H9 (cell line): ENCODE measurements at regions not wholly inside any gene's neighbourhood (a gene's known extent, or its start where the extent isn't known, plus 50 kb on each side); places are given as distances from the start of the nearest gene placed in this dataset.

ENCODE experiments used
- DNase-seq: peaks from one replicate; pipeline ENCODE4 v3.0.0-alpha.2; 2017
- H2AFZ ChIP-seq: one replicate; pipeline ENCODE4 v1.6.1; 2013; ENCODE audit warnings: mild to moderate bottlenecking, low read length, control low read depth, moderate library complexity
- H2AK5ac ChIP-seq: 2 replicates; pipeline ENCODE4 v1.6.1; 2013; ENCODE audit warnings: low read length, control low read depth, mixed read lengths; ENCODE audit not compliant: insufficient read length
- H2BK120ac ChIP-seq: one replicate; pipeline ENCODE4 v1.6.1; 2013; ENCODE audit warnings: low read depth, mild to moderate bottlenecking, low read length, control low read depth, inconsistent platforms; ENCODE audit not compliant: poor library complexity, severe bottlenecking
- H2BK12ac ChIP-seq: 2 replicates; pipeline ENCODE4 v1.6.1; 2013; ENCODE audit warnings: low read length, control low read depth, mixed read lengths, low read depth; ENCODE audit not compliant: insufficient read length
- H2BK15ac ChIP-seq: 2 replicates; pipeline ENCODE4 v1.6.1; 2013; ENCODE audit warnings: low read depth, low read length, control low read depth
- H2BK20ac ChIP-seq: one replicate; pipeline ENCODE4 v1.6.1; 2013; ENCODE audit warnings: low read depth, mild to moderate bottlenecking, low read length, control low read depth, inconsistent platforms; ENCODE audit not compliant: poor library complexity, severe bottlenecking
- H2BK5ac ChIP-seq: 2 replicates; pipeline ENCODE4 v1.6.1; 2013; ENCODE audit warnings: low read length, control low read depth, mixed read lengths; ENCODE audit not compliant: insufficient read length
- H3K14ac ChIP-seq: 2 replicates; pipeline ENCODE4 v1.6.1; 2013; ENCODE audit warnings: low read length, control low read depth; ENCODE audit not compliant: insufficient read depth
- H3K18ac ChIP-seq: 2 replicates; pipeline ENCODE4 v1.6.1; 2013; ENCODE audit warnings: low read depth, mild to moderate bottlenecking, mixed read lengths, low read length, control low read depth; ENCODE audit not compliant: insufficient read length
- H3K23ac ChIP-seq: 2 replicates; pipeline ENCODE4 v1.6.1; 2013; ENCODE audit warnings: low read length, control low read depth, mixed read lengths, low read depth; ENCODE audit not compliant: insufficient read length
- H3K23me2 ChIP-seq: 2 replicates; pipeline ENCODE4 v1.6.1; 2013; ENCODE audit warnings: low read depth, mild to moderate bottlenecking, mixed read lengths, low read length, control low read depth; ENCODE audit not compliant: insufficient read length, poor library complexity, severe bottlenecking
- H3K27ac ChIP-seq: 2 replicates; pipeline ENCODE4 v1.5.1; 2013; ENCODE audit warnings: low read length, control low read depth, mixed read lengths, low read depth; ENCODE audit not compliant: insufficient read length
- H3K27me3 ChIP-seq: 2 replicates; pipeline ENCODE4 v1.6.1; 2013; ENCODE audit warnings: low read length, control low read depth, inconsistent platforms; ENCODE audit not compliant: insufficient read depth
- H3K4ac ChIP-seq: 2 replicates; pipeline ENCODE4 v1.6.1; 2013; ENCODE audit warnings: low read depth, mild to moderate bottlenecking, control low read depth, inconsistent platforms, low read length, moderate library complexity
- H3K4me1 ChIP-seq: 2 replicates; pipeline ENCODE4 v1.6.1; 2013; ENCODE audit warnings: low read length, control low read depth, inconsistent platforms; ENCODE audit not compliant: insufficient read depth
- H3K4me2 ChIP-seq: 2 replicates; pipeline ENCODE4 v1.6.1; 2013; ENCODE audit warnings: low read length, control low read depth, mixed read lengths; ENCODE audit not compliant: insufficient read length, insufficient read depth
- H3K56ac ChIP-seq: 2 replicates; pipeline ENCODE4 v1.6.1; 2013; ENCODE audit warnings: low read depth, mild to moderate bottlenecking, mixed read lengths, low read length, control low read depth; ENCODE audit not compliant: insufficient read length
- H3K79me1 ChIP-seq: 2 replicates; pipeline ENCODE4 v1.6.1; 2013; ENCODE audit warnings: low read depth, mild to moderate bottlenecking, moderate library complexity, low read length, control low read depth, inconsistent platforms; ENCODE audit not compliant: insufficient read depth, poor library complexity, severe bottlenecking
- H3K79me2 ChIP-seq: 2 replicates; pipeline ENCODE4 v1.6.1; 2013; ENCODE audit warnings: low read length, control low read depth, inconsistent platforms; ENCODE audit not compliant: insufficient read depth
- H3K9ac ChIP-seq: 2 replicates; pipeline ENCODE4 v1.6.1; 2013; ENCODE audit warnings: low read length, control low read depth, mixed read lengths; ENCODE audit not compliant: insufficient read length; ENCODE audit errors: extremely low read depth
- H3K9me3 ChIP-seq: one replicate; pipeline ENCODE4 v1.6.1; 2013; ENCODE audit warnings: low read depth, low read length, inconsistent platforms; ENCODE audit not compliant: control insufficient read depth
- H3T11ph ChIP-seq: one replicate; pipeline ENCODE4 v1.6.1; 2013; ENCODE audit warnings: mild to moderate bottlenecking, low read length, control low read depth, inconsistent platforms
- H4K20me1 ChIP-seq: one replicate; pipeline ENCODE4 v1.6.1; 2013; ENCODE audit not compliant: control insufficient read depth, insufficient read length, insufficient read depth
- H4K5ac ChIP-seq: 2 replicates; pipeline ENCODE4 v1.6.1; 2013; ENCODE audit warnings: low read depth, mild to moderate bottlenecking, mixed read lengths, low read length, control low read depth; ENCODE audit not compliant: insufficient read length
- H4K8ac ChIP-seq: replicated peaks from 2 replicates; pipeline ENCODE4 v1.6.1; 2013; ENCODE audit warnings: low read length, control low read depth, mixed read lengths, low read depth; ENCODE audit not compliant: insufficient read length
- H4K91ac ChIP-seq: 2 replicates; pipeline ENCODE4 v1.6.1; 2013; ENCODE audit warnings: low read depth, mild to moderate bottlenecking, moderate library complexity, mixed read lengths, low read length, control low read depth; ENCODE audit not compliant: insufficient read length
- H3K27ac Mint-ChIP-seq, 3 experiments: 2 replicates in 2 of 3; 3 replicates in 1 of 3; pipeline ENCODE4 v1.8.0; 2020 to 2021; ENCODE audit warnings: mixed read lengths in 3 of 3, mild to moderate bottlenecking in 1 of 3, moderate library complexity in 1 of 3
- H3K27me3 Mint-ChIP-seq: 2 replicates; pipeline ENCODE4 v1.8.0; 2021; ENCODE audit warnings: low read depth, mild to moderate bottlenecking, moderate library complexity, mixed read lengths
- H3K36me3 Mint-ChIP-seq, 3 experiments: 2 replicates in 2 of 3; 3 replicates in 1 of 3; pipeline ENCODE4 v1.8.0; 2020 to 2021; ENCODE audit warnings: low read depth in 3 of 3, mixed read lengths in 3 of 3; ENCODE audit not compliant: insufficient read depth in 1 of 3
- H3K4me1 Mint-ChIP-seq, 2 experiments: 2 replicates each; pipeline ENCODE4 v1.8.0; 2020; ENCODE audit warnings: mixed read lengths in 2 of 2
- H3K4me3 Mint-ChIP-seq, 2 experiments: 2 replicates in 1 of 2; 3 replicates in 1 of 2; pipeline ENCODE4 v1.8.0; 2020 to 2021; ENCODE audit warnings: mild to moderate bottlenecking in 2 of 2, mixed read lengths in 2 of 2, moderate library complexity in 1 of 2
- H3K9me3 Mint-ChIP-seq, 2 experiments: 2 replicates in 1 of 2; 3 replicates in 1 of 2; pipeline ENCODE4 v1.8.0; 2020; ENCODE audit warnings: mild to moderate bottlenecking in 2 of 2, mixed read lengths in 2 of 2, moderate library complexity in 1 of 2
- WGBS: extraction: QIAGEN DNeasy Blood & Tissue Kit; methylation state at CpG from one replicate; pipeline ENCODE4 v1.1.7; 2013; ENCODE audit warnings: missing lambda C conversion rate, low lambda C conversion rate, mixed read lengths; ENCODE audit not compliant: insufficient read length; ENCODE audit errors: extremely low coverage; 5-methylcytosine and 5-hydroxymethylcytosine counted together
- TF ChIP-seq, protein P1 (sequence below): fragments of 200-600 bp; sonication (generic); conservative IDR thresholded peaks from 3 replicates; pipeline ENCODE4 v1.8.0; 2021; ENCODE audit warnings: antibody characterized with exemption, mild to moderate bottlenecking

DNA sequence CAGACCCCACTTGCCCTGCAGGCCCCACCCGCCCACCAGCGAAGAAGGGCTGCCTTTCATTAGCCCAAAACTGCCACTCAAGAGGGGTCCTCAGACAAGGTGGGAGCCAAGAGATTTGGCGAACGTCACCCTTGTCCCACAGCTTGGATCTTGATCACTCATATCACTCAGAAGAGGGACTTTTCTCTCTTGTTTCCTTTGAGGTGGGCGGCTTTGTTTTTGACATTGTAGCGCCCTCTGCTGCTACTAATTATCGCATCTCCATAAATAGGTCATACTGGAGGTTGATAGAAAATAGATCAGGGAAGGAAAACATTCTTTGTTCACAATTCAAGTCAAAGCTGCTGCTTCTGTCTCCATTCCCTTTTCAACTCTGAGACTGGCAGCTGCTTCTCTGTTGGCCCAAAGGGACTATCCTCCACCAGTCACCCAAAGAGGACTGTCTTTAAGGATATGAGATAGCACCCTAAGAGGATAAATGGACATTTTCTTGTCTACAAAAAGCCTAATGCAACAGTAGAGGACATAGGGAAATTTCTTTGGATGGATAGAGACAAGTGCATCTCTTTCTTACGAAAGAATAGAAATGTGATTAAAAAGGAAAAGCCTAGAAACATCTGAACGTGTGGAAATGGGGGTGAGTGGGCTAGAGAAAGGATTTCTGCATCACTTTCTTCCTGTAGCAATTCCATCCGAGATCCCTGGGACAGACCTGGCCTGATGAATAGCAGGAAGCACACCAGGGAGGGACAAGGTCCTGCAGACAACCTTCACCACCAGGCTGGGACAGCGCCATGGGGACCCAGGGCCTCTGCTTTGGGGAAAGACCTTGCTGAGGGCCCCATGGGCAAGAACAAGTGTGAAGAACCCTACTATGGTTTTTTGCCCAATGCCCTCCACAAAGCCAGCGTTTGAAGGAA lies 115.8 kb downstream of the DAD1 start:
- no peaks in the 10 kb centered on the region for H3K36me3 Mint-ChIP-seq
- no peak overlapping the region for H3K27ac Mint-ChIP-seq
- H3K27me3 Mint-ChIP-seq = no peaks in the 10 kb centered on the region; the same call in 1 of the 2 replicates
- no peak overlapping the region for H3K4me3 Mint-ChIP-seq
- H3K4me1 Mint-ChIP-seq = peaks cover 18 to 21% of the 10 kb centered on the region in 2 experiments
- TF ChIP-seq, protein P1, sequence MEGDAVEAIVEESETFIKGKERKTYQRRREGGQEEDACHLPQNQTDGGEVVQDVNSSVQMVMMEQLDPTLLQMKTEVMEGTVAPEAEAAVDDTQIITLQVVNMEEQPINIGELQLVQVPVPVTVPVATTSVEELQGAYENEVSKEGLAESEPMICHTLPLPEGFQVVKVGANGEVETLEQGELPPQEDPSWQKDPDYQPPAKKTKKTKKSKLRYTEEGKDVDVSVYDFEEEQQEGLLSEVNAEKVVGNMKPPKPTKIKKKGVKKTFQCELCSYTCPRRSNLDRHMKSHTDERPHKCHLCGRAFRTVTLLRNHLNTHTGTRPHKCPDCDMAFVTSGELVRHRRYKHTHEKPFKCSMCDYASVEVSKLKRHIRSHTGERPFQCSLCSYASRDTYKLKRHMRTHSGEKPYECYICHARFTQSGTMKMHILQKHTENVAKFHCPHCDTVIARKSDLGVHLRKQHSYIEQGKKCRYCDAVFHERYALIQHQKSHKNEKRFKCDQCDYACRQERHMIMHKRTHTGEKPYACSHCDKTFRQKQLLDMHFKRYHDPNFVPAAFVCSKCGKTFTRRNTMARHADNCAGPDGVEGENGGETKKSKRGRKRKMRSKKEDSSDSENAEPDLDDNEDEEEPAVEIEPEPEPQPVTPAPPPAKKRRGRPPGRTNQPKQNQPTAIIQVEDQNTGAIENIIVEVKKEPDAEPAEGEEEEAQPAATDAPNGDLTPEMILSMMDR = peak; percentile 80
- H2BK12ac ChIP-seq = no peak overlapping the region
- no peak overlapping the region for H2BK120ac ChIP-seq
- no peak overlapping the region for H3K4ac ChIP-seq
- no peak overlapping the region for H4K5ac ChIP-seq
- H3K27me3 ChIP-seq = no peaks in the 10 kb centered on the region
- no peak overlapping the region for H2BK15ac ChIP-seq
- H2BK5ac ChIP-seq = no peak overlapping the region
- H2AFZ ChIP-seq = no peak overlapping the region
- H3K9ac ChIP-seq = no peak overlapping the region
- no peaks in the 10 kb centered on the region for H3K79me1 ChIP-seq
- H3K9me3 ChIP-seq = no peaks in the 10 kb centered on the region
- H4K20me1 ChIP-seq = no peaks in the 10 kb centered on the region
- H3K9me3 Mint-ChIP-seq = no peaks in the 10 kb centered on the region; a peak in 1 of 5 replicates
- H3K18ac ChIP-seq = no peak overlapping the region
- H4K8ac ChIP-seq = no peak overlapping the region
- H3K79me2 ChIP-seq = no peaks in the 10 kb centered on the region
- H2BK20ac ChIP-seq = no peak overlapping the region
- no peak overlapping the region for H3K27ac ChIP-seq
- H3K56ac ChIP-seq = no peak overlapping the region
- H2AK5ac ChIP-seq = no peak overlapping the region
- DNase-seq = peak; percentile 57
- H3K4me2 ChIP-seq = no peak overlapping the region
- H3T11ph ChIP-seq = no peak overlapping the region
- no peaks in the 10 kb centered on the region for H3K23me2 ChIP-seq
- no peak overlapping the region for H4K91ac ChIP-seq
- WGBS = no CpG with 5 or more reads among the region's 12 CpGs
- no peak overlapping the region for H3K23ac ChIP-seq
- peaks cover 3% of the 10 kb centered on the region; the same call in 1 of the 2 replicates for H3K4me1 ChIP-seq
- H3K14ac ChIP-seq = no peak overlapping the region
